Astrocyte of the spinal cord (primary cell): ENCODE measurements at regions not wholly inside any gene's neighbourhood (a gene's known extent, or its start where the extent isn't known, plus 50 kb on each side); places are given as distances from the start of the nearest gene placed in this dataset.

Experiments used
- DNase-seq: peaks from one replicate; pipeline ENCODE4 v3.0.0; 2011; ENCODE audit warnings: low read depth, low spot score
- H3K4me3 ChIP-seq: 2 replicates; pipeline ENCODE4 v1.5.1; 2011; ENCODE audit warnings: low read depth, mild to moderate bottlenecking, low read length, moderate library complexity
- CTCF ChIP-seq: IDR thresholded peaks from 2 replicates; pipeline ENCODE4 v1.5.1; 2012; ENCODE audit warnings: low read depth, mild to moderate bottlenecking, low read length, inconsistent platforms
- in situ Hi-C: cut with HindIII; loops from 2 replicates; pipeline ENCODE4 v1.10.0; 2017; ENCODE audit warnings: low sequenced_read_pairs

- H3K4me3 ChIP-seq, result no peak overlapping the region
- DNase-seq, result no peak
- TF ChIP-seq CTCF, result no peak
- in situ Hi-C loops, result no loop called here
Observed at GRCh38 chr13:109968876-109969577, 182.6 kb upstream of the IRS2 start.

- DNase-seq, result no peak
- in situ Hi-C loops, result no loop called here
- no peak for TF ChIP-seq CTCF
Observed at GRCh38 chr13:109963960-109964563, 177.7 kb upstream of the IRS2 start.

GRCh38 chr13:109963384-109963783 lies 177.0 kb upstream of the IRS2 start:
- H3K4me3 ChIP-seq, result no peak overlapping the region
- no peak for DNase-seq
- no peak for TF ChIP-seq CTCF
- in situ Hi-C loops, result no loop called here

More at GRCh38 chr13:109963960-109964563, 177.7 kb upstream of the IRS2 start:
- no peak overlapping the region for H3K4me3 ChIP-seq

GRCh38 chr13:109959903-109960302 lies 173.5 kb upstream of the IRS2 start:
- no peak for TF ChIP-seq CTCF
- H3K4me3 ChIP-seq, result no peak overlapping the region
- in situ Hi-C loops, result no loop called here
- no peak for DNase-seq

- in situ Hi-C loops, result no loop called here
- no peak for DNase-seq
- H3K4me3 ChIP-seq, result no peak overlapping the region
- TF ChIP-seq CTCF, result no peak
Observed at GRCh38 chr13:109957875-109958274, 171.5 kb upstream of the IRS2 start.

GRCh38 chr13:109955598-109955997 lies 169.2 kb upstream of the IRS2 start:
- DNase-seq, result no peak
- in situ Hi-C loops, result no loop called here
- H3K4me3 ChIP-seq, result no peak overlapping the region
- TF ChIP-seq CTCF, result no peak
